BLaER1 treated with 17β-estradiol and CSF1 and Interleukin-3, amounts not matched to agents 10 nM and 100 nM (cell line): ENCODE measurements at regions not wholly inside any gene's neighbourhood (a gene's known extent, or its start where the extent isn't known, plus 50 kb on each side); places are given as distances from the start of the nearest gene placed in this dataset.
"Not testable (repeated sequence)": the region's sequence is repeated elsewhere in the genome, so short reads cannot be mapped to it uniquely, and the experiment has no call there.

ENCODE experiments used
- H3K27ac ChIP-seq, 11 experiments: shearing (Covaris generic); formaldehyde crosslinking; 2 replicates each; pipeline ENCODE4 v1.8.1; 2022
- H3K27me3 ChIP-seq, 11 experiments: shearing (Covaris generic); formaldehyde crosslinking; 2 replicates each; pipeline ENCODE4 v1.8.1; 2022
- H3K36me3 ChIP-seq, 11 experiments: shearing (Covaris generic); formaldehyde crosslinking; 2 replicates each; pipeline ENCODE4 v1.8.1; 2022
- H3K4me1 ChIP-seq, 10 experiments: shearing (Covaris generic); formaldehyde crosslinking; 2 replicates each; pipeline ENCODE4 v1.8.1; 2022
- H3K4me2 ChIP-seq, 11 experiments: shearing (Covaris generic); formaldehyde crosslinking; 2 replicates each; pipeline ENCODE4 v1.8.1; 2022
- H3K4me3 ChIP-seq, 10 experiments: shearing (Covaris generic); formaldehyde crosslinking; 2 replicates each; pipeline ENCODE4 v1.8.1; 2022
- H3K9ac ChIP-seq, 11 experiments: shearing (Covaris generic); formaldehyde crosslinking; 2 replicates each; pipeline ENCODE4 v1.8.1; 2022
- H3K9me3 ChIP-seq, 11 experiments: shearing (Covaris generic); formaldehyde crosslinking; replicated peaks in 1 of 11; 2 replicates each; pipeline ENCODE4 v1.8.1; 2022
- H4K20me1 ChIP-seq, 11 experiments: shearing (Covaris generic); formaldehyde crosslinking; 2 replicates each; pipeline ENCODE4 v1.8.1; 2022
- Cebpa-rat ChIP-seq, 11 experiments: shearing (Covaris generic); IDR thresholded peaks; 2 replicates each; pipeline ENCODE4 v1.8.1; 2022

- Histone ChIP-seq H3K27ac (no peak overlapping the region), H4K20me1 (no peaks in the 10 kb centered on the region), H3K27me3 (no peaks in the 10 kb centered on the region), H3K4me3 (no peak overlapping the region), H3K9me3 (no peaks in the 10 kb centered on the region), H3K4me2 (no peak overlapping the region), H3K36me3 (no peaks in the 10 kb centered on the region), H3K9ac (no peak overlapping the region), H3K4me1 (no peaks in the 10 kb centered on the region)
- no peak for TF ChIP-seq Cebpa-rat (IDR thresholded peaks at IDR 0.05)
These were observed 59.6 kb downstream of the RNF187 start for GRCh38 chr1:228546541-228547463.

GRCh38 chr1:228547464-228547792 lies 60.2 kb downstream of the RNF187 start:
- Histone ChIP-seq H3K9ac (no peak overlapping the region), H3K9me3 (no peaks in the 10 kb centered on the region), H3K4me3 (no peak overlapping the region), H3K27me3 (no peaks in the 10 kb centered on the region), H3K4me1 (no peaks in the 10 kb centered on the region), H3K4me2 (no peak overlapping the region), H3K27ac (no peak overlapping the region), H4K20me1 (no peaks in the 10 kb centered on the region), H3K36me3 (no peaks in the 10 kb centered on the region)
- no peak for TF ChIP-seq Cebpa-rat (IDR thresholded peaks at IDR 0.05)

GRCh38 chr1:228548788-228549187 lies 61.6 kb downstream of the RNF187 start:
- no peak overlapping the region for H3K27ac ChIP-seq
- H3K36me3 ChIP-seq: no peaks in the 10 kb centered on the region
- no peaks in the 10 kb centered on the region for H4K20me1 ChIP-seq
- H3K4me2 ChIP-seq: no peak overlapping the region
- H3K4me1 ChIP-seq: no peaks in the 10 kb centered on the region
- no peaks in the 10 kb centered on the region for H3K27me3 ChIP-seq
- no peak overlapping the region for H3K9ac ChIP-seq
- peaks cover 0 to 2% (median 0%) of the 10 kb centered on the region in 11 experiments; a peak in 1 of 22 replicates for H3K9me3 ChIP-seq
- no peak for TF ChIP-seq Cebpa-rat (IDR thresholded peaks at IDR 0.05)
- H3K4me3 ChIP-seq: no peak overlapping the region

GRCh38 chr1:228552596-228553176 lies 65.5 kb downstream of the RNF187 start:
- Histone ChIP-seq H3K27me3 (peaks cover 4 to 5% (median 4%) of the 10 kb centered on the region in 11 experiments), H3K4me1 (peaks cover 0 to 4% (median 0%) of the 10 kb centered on the region in 10 experiments; a peak in 2 of 20 replicates), H3K9me3 (peaks cover 17 to 31% (median 22%) of the 10 kb centered on the region in 11 experiments), H3K4me2 (no peak overlapping the region), H3K36me3 (no peaks in the 10 kb centered on the region), H3K4me3 (no peak overlapping the region), H4K20me1 (peaks cover 0 to 4% (median 0%) of the 10 kb centered on the region in 11 experiments; a peak in 4 of 22 replicates), H3K27ac (no peak overlapping the region), H3K9ac (no peak overlapping the region)
- TF ChIP-seq Cebpa-rat (IDR thresholded peaks at IDR 0.05): no peak

- Histone ChIP-seq H3K9me3 (peaks cover 17 to 36% (median 24%) of the 10 kb centered on the region in 11 experiments), H4K20me1 (peaks cover 0 to 4% (median 0%) of the 10 kb centered on the region in 11 experiments; a peak in 4 of 22 replicates), H3K27me3 (peaks cover 4 to 10% (median 8%) of the 10 kb centered on the region in 11 experiments), H3K4me3 (no peak overlapping the region), H3K4me1 (peaks cover 0 to 4% (median 0%) of the 10 kb centered on the region in 10 experiments; a peak in 2 of 20 replicates), H3K36me3 (no peaks in the 10 kb centered on the region), H3K4me2 (no peak overlapping the region), H3K27ac (no peak overlapping the region), H3K9ac (no peak overlapping the region)
- no peak for TF ChIP-seq Cebpa-rat (IDR thresholded peaks at IDR 0.05)
These were observed 66.9 kb downstream of the RNF187 start for GRCh38 chr1:228554107-228554506.

GRCh38 chr1:228555074-228555994 lies 68.2 kb downstream of the RNF187 start:
- H3K9me3 ChIP-seq: peaks cover 17 to 36% (median 24%) of the 10 kb centered on the region in 11 experiments
- peaks cover 0 to 4% (median 0%) of the 10 kb centered on the region in 10 experiments; a peak in 2 of 20 replicates for H3K4me1 ChIP-seq
- no peak overlapping the region for H3K9ac ChIP-seq
- no peaks in the 10 kb centered on the region for H3K36me3 ChIP-seq
- no peak overlapping the region for H3K4me3 ChIP-seq
- TF ChIP-seq Cebpa-rat (IDR thresholded peaks at IDR 0.05): no peak
- peaks cover 0 to 4% (median 0%) of the 10 kb centered on the region in 11 experiments; a peak in 4 of 22 replicates for H4K20me1 ChIP-seq
- no peak overlapping the region for H3K27ac ChIP-seq
- H3K4me2 ChIP-seq: no peak overlapping the region
- H3K27me3 ChIP-seq: peaks cover 4 to 10% (median 8%) of the 10 kb centered on the region in 11 experiments

GRCh38 chr1:228556634-228557430 lies 69.7 kb downstream of the RNF187 start:
- H4K20me1 ChIP-seq, H3K36me3 ChIP-seq, H3K27me3 ChIP-seq, H3K9ac ChIP-seq, H3K4me1 ChIP-seq, H3K27ac ChIP-seq: not testable (repeated sequence)
- Histone ChIP-seq H3K4me2 (peak overlapping the region; percentile 40 to 84 (median 70); a peak in 21 of 22 replicates), H3K9me3 (peaks cover 17 to 36% (median 24%) of the 10 kb centered on the region in 11 experiments), H3K4me3 (peak overlapping the region; percentile 37 to 64 (median 51); a peak in 19 of 20 replicates)
